Spleen (tissue), 11 donors: ENCODE measurements at regions not wholly inside any gene's neighbourhood (a gene's known extent, or its start where the extent isn't known, plus 50 kb on each side); places are given as distances from the start of the nearest gene placed in this dataset.
A peak's percentile ranks its signal among the peaks of the same experiment; 100 is the strongest.

Experiments
- DNase-seq: peaks from one replicate; pipeline ENCODE4 v3.0.0-alpha.2; 2020
- H3K27ac ChIP-seq, 8 donors: fragments of 200-600 bp; sonication (generic) in 7 of 8; 1 replicate in 4 of 8; 2 replicates in 4 of 8; pipeline versions ENCODE4 v1.5.0 to v1.8.0; 2016 to 2021; ENCODE audit warnings: inconsistent platforms in 4 of 8, mild to moderate bottlenecking in 4 of 8, moderate library complexity in 1 of 8
- H3K27me3 ChIP-seq, 7 donors: fragments of 200-600 bp; sonication (generic) in 6 of 7; replicated peaks in 1 of 7; 1 replicate in 4 of 7; 2 replicates in 3 of 7; pipeline versions ENCODE4 v1.5.0 to v1.8.0; 2016 to 2021; ENCODE audit warnings: inconsistent platforms in 3 of 7, mild to moderate bottlenecking in 1 of 7
- H3K36me3 ChIP-seq, 6 donors: fragments of 200-600 bp; sonication (generic) in 5 of 6; 1 replicate in 4 of 6; 2 replicates in 2 of 6; pipeline versions ENCODE4 v1.5.0 to v1.8.0; 2016 to 2021; ENCODE audit warnings: inconsistent platforms in 2 of 6
- H3K4me1 ChIP-seq, 6 donors: fragments of 200-600 bp; sonication (generic) in 5 of 6; 1 replicate in 3 of 6; 2 replicates in 3 of 6; pipeline versions ENCODE4 v1.5.0 to v1.8.0; 2016 to 2021; ENCODE audit warnings: inconsistent platforms in 3 of 6
- H3K4me3 ChIP-seq, 8 donors: fragments of 200-600 bp; sonication (generic) in 7 of 8; 1 replicate in 4 of 8; 2 replicates in 4 of 8; pipeline versions ENCODE4 v1.5.0 to v1.8.0; 2016 to 2021; ENCODE audit warnings: inconsistent platforms in 4 of 8, mild to moderate bottlenecking in 4 of 8, moderate library complexity in 2 of 8
- H3K9me3 ChIP-seq, 8 donors: fragments of 200-600 bp; sonication (generic) in 7 of 8; 1 replicate in 4 of 8; 2 replicates in 4 of 8; pipeline versions ENCODE4 v1.5.0 to v1.8.0; 2016 to 2021; ENCODE audit warnings: inconsistent platforms in 4 of 8
- POLR2A ChIP-seq, 3 donors: fragments of 450-650 bp; IDR thresholded peaks; one replicate each; pipeline ENCODE4 v1.5.1; 2017; ENCODE audit warnings: antibody characterized with exemption in 3 of 3, mild to moderate bottlenecking in 1 of 3
- POLR2AphosphoS5 ChIP-seq, 3 donors: sonication (generic); formaldehyde crosslinking; IDR thresholded peaks; one replicate each; pipeline ENCODE4 v1.5.1; 2017; ENCODE audit warnings: antibody characterized with exemption in 3 of 3
- WGBS, 5 donors: extraction: QIAGEN DNeasy Blood & Tissue Kit in 3 of 5; methylation state at CpG; one replicate each; pipeline versions ENCODE4 v1.1.5 to v1.1.7; 2013 to 2018; 5-methylcytosine and 5-hydroxymethylcytosine counted together
- intact Hi-C: fragments of 100-400 bp; cut with DNase I; formaldehyde crosslinking; loops from one replicate; pipeline ENCODE4 v1.15.0; 2023; ENCODE audit warnings: low total_unique reads
- TF ChIP-seq, protein P1 (sequence below), 11 experiments: fragments of 200-600 bp in 7 of 11; fragments of 450-650 bp in 4 of 11; sonication (generic) in 4 of 11; IDR thresholded peaks in 8 of 11; conservative IDR thresholded peaks in 3 of 11; 1 replicate in 7 of 11; 2 replicates in 4 of 11; pipeline versions ENCODE4 v1.4.0 to v1.8.0; 2016 to 2021; ENCODE audit warnings: antibody characterized with exemption in 11 of 11, inconsistent platforms in 4 of 11, mild to moderate bottlenecking in 1 of 11
- donor health status: healthy with polysubstance abuse.
- donor health status: DM: no; HTN: no; CAD: no; lungs with moderate emphysema.
- donor health status: DM: no; HTN: no; CAD: no.
- donor health status: Bipolar disorder and iron deficiency.
- donor health status: healthy.
- donor health status: DM: no; HTN: no; CAD: no.
- donor health status: DM: yes; HTN: yes; CAD: no.

DNA sequence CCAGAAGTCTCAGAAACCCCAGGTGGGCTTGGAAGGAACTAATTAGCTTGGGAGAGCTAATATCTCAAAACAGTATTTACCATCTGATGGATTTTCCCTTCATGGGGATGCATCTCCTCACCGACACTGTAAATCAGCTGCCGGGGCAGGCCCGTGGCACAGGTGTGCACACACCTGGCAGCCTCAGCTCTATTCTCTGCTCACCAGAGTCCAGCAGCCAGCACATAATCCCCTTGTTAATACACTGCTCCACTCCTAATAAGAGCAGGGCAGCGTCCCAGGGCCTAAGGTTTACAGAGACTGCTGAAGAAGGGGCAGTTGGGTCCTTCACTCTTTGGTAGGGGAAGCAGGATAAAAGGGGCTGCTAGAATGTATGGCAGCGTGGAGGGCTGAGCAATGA, 200.0 kb downstream of the TOMM20 start:
- Histone ChIP-seq H3K9me3 (no peaks in the 10 kb centered on the region), H3K4me3 (no peak overlapping the region), H3K36me3 (no peaks in the 10 kb centered on the region), H3K4me1 (peaks cover 17 to 60% (median 45%) of the 10 kb centered on the region in 6 donors), H3K27ac (no peak overlapping the region), H3K27me3 (no peaks in the 10 kb centered on the region)
- WGBS, 5 donors = 84 to 99% (median 90%) methylated on average over 5 of the region's 5 CpGs
- TF ChIP-seq, protein P1, sequence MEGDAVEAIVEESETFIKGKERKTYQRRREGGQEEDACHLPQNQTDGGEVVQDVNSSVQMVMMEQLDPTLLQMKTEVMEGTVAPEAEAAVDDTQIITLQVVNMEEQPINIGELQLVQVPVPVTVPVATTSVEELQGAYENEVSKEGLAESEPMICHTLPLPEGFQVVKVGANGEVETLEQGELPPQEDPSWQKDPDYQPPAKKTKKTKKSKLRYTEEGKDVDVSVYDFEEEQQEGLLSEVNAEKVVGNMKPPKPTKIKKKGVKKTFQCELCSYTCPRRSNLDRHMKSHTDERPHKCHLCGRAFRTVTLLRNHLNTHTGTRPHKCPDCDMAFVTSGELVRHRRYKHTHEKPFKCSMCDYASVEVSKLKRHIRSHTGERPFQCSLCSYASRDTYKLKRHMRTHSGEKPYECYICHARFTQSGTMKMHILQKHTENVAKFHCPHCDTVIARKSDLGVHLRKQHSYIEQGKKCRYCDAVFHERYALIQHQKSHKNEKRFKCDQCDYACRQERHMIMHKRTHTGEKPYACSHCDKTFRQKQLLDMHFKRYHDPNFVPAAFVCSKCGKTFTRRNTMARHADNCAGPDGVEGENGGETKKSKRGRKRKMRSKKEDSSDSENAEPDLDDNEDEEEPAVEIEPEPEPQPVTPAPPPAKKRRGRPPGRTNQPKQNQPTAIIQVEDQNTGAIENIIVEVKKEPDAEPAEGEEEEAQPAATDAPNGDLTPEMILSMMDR (IDR thresholded peaks at IDR 0.05 in 8 of 11, conservative IDR thresholded peaks at IDR 0.05 in 3 of 11) = no peak
- TF ChIP-seq POLR2A (IDR thresholded peaks at IDR 0.05) = no peak
- no peak for TF ChIP-seq POLR2AphosphoS5 (IDR thresholded peaks at IDR 0.05)
- intact Hi-C loops = no loop called here
- no peak for DNase-seq

DNA sequence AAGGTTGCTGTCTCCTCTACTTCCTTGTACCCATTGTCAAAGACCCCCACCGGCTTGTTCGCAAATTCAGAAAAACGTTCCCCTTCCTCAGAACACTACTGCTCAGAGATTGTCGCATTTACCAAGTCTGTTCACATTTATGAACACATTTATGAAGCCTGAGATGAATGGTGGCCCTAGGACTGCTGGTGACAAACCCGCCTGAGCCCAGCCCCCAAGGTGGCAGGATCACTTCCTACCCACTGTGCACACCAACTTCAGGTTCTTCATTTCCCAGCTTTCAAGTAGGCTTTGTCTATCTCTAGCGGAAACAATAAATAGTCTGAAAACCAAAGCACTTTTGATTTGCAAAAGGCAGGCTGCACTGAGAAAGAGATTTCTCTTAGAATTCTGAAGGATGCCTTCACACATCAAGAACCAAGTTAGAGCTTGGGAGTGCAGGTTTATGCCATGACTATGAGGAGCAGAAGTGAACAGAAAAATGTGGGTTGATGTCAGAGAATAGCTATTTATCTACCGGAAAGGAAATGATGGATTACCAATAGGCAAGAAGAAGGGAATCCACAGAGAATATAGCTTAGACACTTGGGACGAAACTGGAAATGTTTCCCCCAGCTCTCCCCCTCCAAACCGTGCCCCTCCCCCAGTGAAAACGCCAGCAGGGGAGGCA, 200.5 kb downstream of the TOMM20 start:
- intact Hi-C loops = no loop called here
- TF ChIP-seq POLR2A (IDR thresholded peaks at IDR 0.05) = no peak
- no peak for TF ChIP-seq POLR2AphosphoS5 (IDR thresholded peaks at IDR 0.05)
- TF ChIP-seq, protein P1 (IDR thresholded peaks at IDR 0.05 in 8 of 11, conservative IDR thresholded peaks at IDR 0.05 in 3 of 11) = no peak
- WGBS, 5 donors = 72 to 80% (median 75%) methylated on average over 10 of the region's 10 CpGs
- no peaks in the 10 kb centered on the region for H3K36me3 ChIP-seq
- H3K9me3 ChIP-seq = no peaks in the 10 kb centered on the region
- peaks cover 13 to 55% (median 40%) of the 10 kb centered on the region in 6 donors for H3K4me1 ChIP-seq
- no peak overlapping the region for H3K4me3 ChIP-seq
- no peak overlapping the region for H3K27ac ChIP-seq
- DNase-seq = no peak
- no peaks in the 10 kb centered on the region for H3K27me3 ChIP-seq

DNA sequence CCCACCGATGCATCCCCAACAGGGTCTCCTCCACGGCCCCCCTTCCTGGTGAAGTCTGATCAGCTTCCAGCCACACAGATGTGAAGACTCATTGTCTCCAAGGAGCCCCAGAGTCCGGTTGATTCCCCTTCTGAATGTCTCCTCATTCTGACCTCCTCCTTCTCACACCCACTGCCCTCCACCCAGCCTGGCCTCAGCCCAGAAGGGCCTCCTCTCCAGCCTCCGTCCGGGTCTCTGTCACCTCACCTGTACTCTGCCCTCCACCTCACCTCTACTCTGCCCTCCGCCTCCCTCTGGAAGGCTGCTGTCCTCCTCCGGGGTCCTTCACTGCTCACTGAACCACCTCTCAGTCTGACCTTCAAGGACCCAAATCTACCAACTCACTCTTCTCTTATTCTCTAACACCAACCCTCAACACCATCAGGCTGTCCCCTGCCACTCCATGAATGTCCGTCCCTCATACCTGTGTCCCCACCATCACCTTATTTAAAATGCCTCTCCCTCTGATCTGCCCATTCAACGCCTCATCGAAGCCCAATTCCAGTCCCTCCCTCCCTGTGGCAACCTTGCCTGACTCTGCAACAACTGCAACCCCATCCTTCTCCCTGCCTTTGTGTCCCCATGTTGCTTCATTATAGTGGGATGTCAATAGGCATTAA, 201.2 kb downstream of the TOMM20 start:
- H3K27me3 ChIP-seq = no peaks in the 10 kb centered on the region
- intact Hi-C loops = no loop called here

More for the DNA sequence above, 201.2 kb downstream of the TOMM20 start:
- WGBS, 5 donors = 85 to 90% (median 88%) methylated on average over 10 of the region's 10 CpGs
- Histone ChIP-seq H3K4me1 (peaks cover 11 to 48% (median 34%) of the 10 kb centered on the region in 6 donors), H3K36me3 (no peaks in the 10 kb centered on the region), H3K4me3 (peak overlapping the region in 3 of 8 donors; percentile 6 to 47 (median 15)), H3K9me3 (no peaks in the 10 kb centered on the region), H3K27ac (peak overlapping the region; percentile 46 to 80 (median 70))
- no peak for TF ChIP-seq POLR2AphosphoS5 (IDR thresholded peaks at IDR 0.05)
- TF ChIP-seq, protein P1 (IDR thresholded peaks at IDR 0.05 in 8 of 11, conservative IDR thresholded peaks at IDR 0.05 in 3 of 11) = no peak
- TF ChIP-seq POLR2A (IDR thresholded peaks at IDR 0.05) = no peak
- no peak for DNase-seq
